ENCODE measurements at regions not wholly inside any gene's neighbourhood (a gene's known extent, or its start where the extent isn't known, plus 50 kb on each side); places are given as distances from the start of the nearest gene placed in this dataset.
A peak's percentile ranks its signal among the peaks of the same experiment; 100 is the strongest.

DNA sequence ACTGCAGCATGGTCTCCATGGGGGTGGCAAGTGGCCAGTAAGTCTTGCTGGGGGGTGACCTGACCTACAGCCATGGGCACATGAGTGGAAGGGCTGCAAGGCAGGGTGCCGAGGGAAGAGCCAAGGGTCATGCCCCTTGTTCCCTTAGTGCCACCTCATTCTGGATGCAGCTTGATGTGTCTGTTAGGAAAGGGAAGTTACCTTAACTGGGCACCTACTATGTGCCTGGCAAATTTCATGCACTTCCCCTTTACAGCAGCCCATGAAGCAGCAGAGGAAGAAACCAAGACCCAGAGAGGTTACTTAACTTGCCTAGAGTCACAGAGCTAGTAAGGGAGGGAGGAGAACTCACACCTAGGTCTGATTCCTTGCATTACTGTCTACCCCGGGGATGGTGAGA is 174.0 kb downstream of the MRPL14 start:
- no peak overlapping the region for H2AFZ ChIP-seq (ENCODE audit: insufficient read depth, low read depth, low read length, poor library complexity, severe bottlenecking)
- no peak overlapping the region for H3K9ac ChIP-seq (ENCODE audit: insufficient read depth, low read length, poor library complexity, severe bottlenecking)
- Mint-ChIP-seq H3K4me1 (peaks cover 4% of the 10 kb centered on the region), H3K4me3 (no peak overlapping the region), H3K9me3 (peaks cover 3 to 17% (median 7%) of the 10 kb centered on the region in 7 donors), H3K36me3 (no peaks in the 10 kb centered on the region), H3K27ac (peak overlapping the region in 1 of 7 donors; percentile 50), H3K27me3 (ENCODE audit: low read depth in 3 of 3) (peaks cover 0 to 6% (median 4%) of the 10 kb centered on the region in 3 donors)
- 80% methylated on average over 1 of the region's 2 CpGs for WGBS (ENCODE audit: insufficient coverage)
- H3K9me3 ChIP-seq (replicated peaks in 1 of 2; ENCODE audit: control insufficient read depth in 1 of 2, insufficient read depth in 1 of 2, low read length in 2 of 2): no peaks in the 10 kb centered on the region
- intact Hi-C loops (cut with micrococcal nuclease): no loop called here
- H3K27ac ChIP-seq (ENCODE audit: low read depth in 1 of 2, low read length in 2 of 2): no peak overlapping the region
- no peak for TF ChIP-seq CTCF (IDR thresholded peaks at IDR 0.05)
- no peaks in the 10 kb centered on the region for H4K20me1 ChIP-seq (ENCODE audit: insufficient read depth, low read length)
- H3K79me2 ChIP-seq (ENCODE audit: insufficient read depth, low read length): no peaks in the 10 kb centered on the region
- DNase-seq: peak in 2 of 3 donors; percentile 23 to 49
- no peaks in the 10 kb centered on the region for H3K36me3 ChIP-seq (replicated peaks in 1 of 2; ENCODE audit: control insufficient read depth in 1 of 2, insufficient read depth in 2 of 2, low read length in 2 of 2)
- no peak overlapping the region for H3K4me3 ChIP-seq (replicated peaks in 1 of 3; ENCODE audit: low read depth in 2 of 3, low read length in 3 of 3)
- no peaks in the 10 kb centered on the region for H3K4me1 ChIP-seq (ENCODE audit: control insufficient read depth in 1 of 2, insufficient read depth in 2 of 2, low read length in 2 of 2)
- H3K4me2 ChIP-seq (replicated peaks; ENCODE audit: extremely low read depth, low read length, poor library complexity, severe bottlenecking): no peak overlapping the region
- no peaks in the 10 kb centered on the region for H3K27me3 ChIP-seq (ENCODE audit: control insufficient read depth in 2 of 2, insufficient read depth in 2 of 2, low read length in 2 of 2)

DNA sequence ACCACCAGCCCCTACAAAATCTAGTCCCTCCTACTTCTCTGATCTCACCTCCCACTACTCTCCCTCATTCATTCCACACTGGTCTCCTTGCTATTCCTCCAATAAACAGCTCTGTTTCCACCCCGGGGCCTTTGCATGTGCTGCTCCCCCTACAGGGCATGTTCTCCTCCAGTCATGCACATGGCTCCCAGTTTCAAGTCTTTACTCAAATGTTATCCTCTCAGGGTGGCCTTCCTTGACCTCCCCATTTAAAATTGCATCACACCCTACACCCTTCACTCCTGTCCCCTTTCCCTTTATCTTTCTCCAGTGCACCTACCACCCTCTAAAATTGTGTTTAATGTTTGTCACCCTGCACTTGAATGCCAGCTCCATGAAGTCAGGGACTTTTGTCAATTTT is 174.5 kb downstream of the MRPL14 start:
- no peak for DNase-seq
- no peaks in the 10 kb centered on the region for H3K79me2 ChIP-seq (ENCODE audit: insufficient read depth, low read length)
- H3K4me1 ChIP-seq (ENCODE audit: control insufficient read depth in 1 of 2, insufficient read depth in 2 of 2, low read length in 2 of 2): no peaks in the 10 kb centered on the region
- no peaks in the 10 kb centered on the region for H4K20me1 ChIP-seq (ENCODE audit: insufficient read depth, low read length)
- intact Hi-C loops (cut with micrococcal nuclease): no loop called here
- H3K27ac ChIP-seq (ENCODE audit: low read depth in 1 of 2, low read length in 2 of 2): no peak overlapping the region
- H3K36me3 ChIP-seq (replicated peaks in 1 of 2; ENCODE audit: control insufficient read depth in 1 of 2, insufficient read depth in 2 of 2, low read length in 2 of 2): no peaks in the 10 kb centered on the region
- H3K9ac ChIP-seq (ENCODE audit: insufficient read depth, low read length, poor library complexity, severe bottlenecking): no peak overlapping the region
- H3K9me3 ChIP-seq (replicated peaks in 1 of 2; ENCODE audit: control insufficient read depth in 1 of 2, insufficient read depth in 1 of 2, low read length in 2 of 2): no peaks in the 10 kb centered on the region
- no peak overlapping the region for H2AFZ ChIP-seq (ENCODE audit: insufficient read depth, low read depth, low read length, poor library complexity, severe bottlenecking)
- WGBS (ENCODE audit: insufficient coverage): 93% methylated on average over 1 of the region's 1 CpG
- peaks cover 0 to 6% (median 5%) of the 10 kb centered on the region in 3 donors for H3K27me3 Mint-ChIP-seq (ENCODE audit: low read depth in 3 of 3)
- no peak overlapping the region for H3K4me3 Mint-ChIP-seq
- H3K36me3 Mint-ChIP-seq: no peaks in the 10 kb centered on the region
- H3K9me3 Mint-ChIP-seq: peaks cover 3 to 17% (median 7%) of the 10 kb centered on the region in 7 donors
- H3K27me3 ChIP-seq (ENCODE audit: control insufficient read depth in 2 of 2, insufficient read depth in 2 of 2, low read length in 2 of 2): no peaks in the 10 kb centered on the region
- H3K4me3 ChIP-seq (replicated peaks in 1 of 3; ENCODE audit: low read depth in 2 of 3, low read length in 3 of 3): no peak overlapping the region
- H3K4me1 Mint-ChIP-seq: peaks cover 4% of the 10 kb centered on the region
- TF ChIP-seq CTCF (IDR thresholded peaks at IDR 0.05): no peak
- H3K27ac Mint-ChIP-seq: no peak overlapping the region
- no peak overlapping the region for H3K4me2 ChIP-seq (replicated peaks; ENCODE audit: extremely low read depth, low read length, poor library complexity, severe bottlenecking)

All from CD14-positive monocyte (primary cell).